ENCODE measurements at regions not wholly inside any gene's neighbourhood (a gene's known extent, or its start where the extent isn't known, plus 50 kb on each side); places are given as distances from the start of the nearest gene placed in this dataset.

- no peak for TF ChIP-seq CTCF (conservative IDR thresholded peaks at IDR 0.05; ENCODE audit: low read length)
- DNase-seq (ENCODE audit: low read depth), result no peak
Measured at GRCh38 chr4:16302648-16303047, 76.4 kb upstream of the TAPT1 start.

GRCh38 chr4:16297003-16297402, 70.7 kb upstream of the TAPT1 start:
- DNase-seq (ENCODE audit: low read depth), result peak; percentile 16

More at GRCh38 chr4:16302648-16303047, 76.4 kb upstream of the TAPT1 start:
- H3K4me3 ChIP-seq (ENCODE audit: low read length), result no peak overlapping the region

DNA sequence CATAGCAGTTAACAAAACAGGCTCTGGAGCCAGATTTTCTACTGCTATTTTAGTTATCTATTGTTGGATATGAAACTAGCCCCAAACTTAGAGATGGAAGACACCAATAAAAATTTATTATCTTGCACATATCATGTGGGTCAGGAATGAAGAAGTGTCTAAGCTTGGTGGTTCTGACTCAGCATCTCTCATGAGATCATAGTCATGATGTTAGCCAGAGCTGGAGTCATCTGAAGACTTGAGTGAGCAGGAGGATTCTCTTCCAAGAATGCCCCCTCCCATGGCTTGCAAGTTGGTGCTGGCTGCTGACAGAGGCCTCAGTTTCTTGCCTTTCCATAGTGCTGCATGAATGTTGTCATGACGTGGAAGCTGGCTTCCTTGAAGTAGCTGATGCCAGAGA, 68.2 kb upstream of the TAPT1 start:
- TF ChIP-seq CTCF (conservative IDR thresholded peaks at IDR 0.05; ENCODE audit: low read length), result no peak
- no peak overlapping the region for H3K4me3 ChIP-seq (ENCODE audit: low read length)
- peak; percentile 30 for DNase-seq (ENCODE audit: low read depth)

More at GRCh38 chr4:16297003-16297402, 70.7 kb upstream of the TAPT1 start:
- H3K4me3 ChIP-seq (ENCODE audit: low read length), result no peak overlapping the region
- TF ChIP-seq CTCF (conservative IDR thresholded peaks at IDR 0.05; ENCODE audit: low read length), result no peak

- TF ChIP-seq CTCF (conservative IDR thresholded peaks at IDR 0.05; ENCODE audit: low read length), result no peak
- no peak for DNase-seq (ENCODE audit: low read depth)
- no peak overlapping the region for H3K4me3 ChIP-seq (ENCODE audit: low read length)
Measured at GRCh38 chr4:16293210-16293838, 67.1 kb upstream of the TAPT1 start.

- no peak for TF ChIP-seq CTCF (conservative IDR thresholded peaks at IDR 0.05; ENCODE audit: low read length)
- DNase-seq (ENCODE audit: low read depth), result no peak
- H3K4me3 ChIP-seq (ENCODE audit: low read length), result no peak overlapping the region
Measured at GRCh38 chr4:16292585-16292984, 66.3 kb upstream of the TAPT1 start.

DNA sequence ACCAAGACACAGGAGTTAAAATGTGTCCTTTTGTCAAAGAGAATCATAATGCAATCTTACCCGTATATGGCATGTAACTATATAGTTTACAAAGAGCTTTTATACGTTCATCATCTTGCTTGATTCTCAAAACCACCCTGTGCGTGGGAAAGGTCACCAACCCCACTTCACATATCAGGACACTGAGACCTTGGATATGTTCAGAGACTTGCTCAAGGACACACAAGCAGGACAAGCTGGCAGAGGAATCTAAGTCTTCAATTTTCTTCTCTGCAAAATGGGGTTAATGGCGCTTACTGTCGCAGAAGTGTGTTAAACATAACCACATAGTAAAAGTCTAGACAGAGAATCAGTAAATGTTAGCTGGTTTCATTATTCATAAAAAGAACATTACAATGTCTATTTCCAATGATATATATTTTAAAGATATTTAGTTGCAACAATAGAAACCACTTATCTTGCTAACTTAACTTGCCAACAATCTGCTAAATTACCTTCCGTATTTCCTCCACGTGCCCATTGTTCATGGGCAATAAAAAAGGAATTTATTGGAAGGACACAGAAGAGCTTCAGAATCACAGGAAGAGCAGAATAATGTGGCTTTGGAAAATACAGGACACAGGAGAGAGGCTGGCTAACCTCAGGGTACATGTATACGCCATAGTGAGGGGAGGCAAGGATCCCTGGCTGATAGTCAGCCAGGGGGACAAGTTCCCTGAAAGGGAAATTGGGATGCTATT, 64.6 kb upstream of the TAPT1 start:
- TF ChIP-seq CTCF (conservative IDR thresholded peaks at IDR 0.05; ENCODE audit: low read length), result no peak
- DNase-seq (ENCODE audit: low read depth), result no peak
- no peak overlapping the region for H3K4me3 ChIP-seq (ENCODE audit: low read length)
